GM10266 (cell line): ENCODE measurements at regions not wholly inside any gene's neighbourhood (a gene's known extent, or its start where the extent isn't known, plus 50 kb on each side); places are given as distances from the start of the nearest gene placed in this dataset.

Source experiments
- DNase-seq: peaks from one replicate; pipeline ENCODE4 v3.0.0; 2012; ENCODE audit errors: extremely low spot score
- CTCF ChIP-seq: IDR thresholded peaks from 2 replicates; pipeline ENCODE4 v1.5.1; 2012; ENCODE audit warnings: mild to moderate bottlenecking, low read depth; ENCODE audit not compliant: control insufficient read depth, insufficient read depth; ENCODE audit errors: missing control alignments

GRCh38 chr1:87744056-87744455, 415.4 kb downstream of the LMO4 start:
- no peak for TF ChIP-seq CTCF
- DNase-seq = no peak

GRCh38 chr1:87744763-87745162, 416.1 kb downstream of the LMO4 start:
- no peak for TF ChIP-seq CTCF
- no peak for DNase-seq

- no peak for DNase-seq
These were observed 424.7 kb downstream of the LMO4 start for GRCh38 chr1:87753366-87753765.

GRCh38 chr1:87754139-87754538, 425.5 kb downstream of the LMO4 start:
- TF ChIP-seq CTCF = no peak
- DNase-seq = no peak

More at GRCh38 chr1:87753366-87753765, 424.7 kb downstream of the LMO4 start:
- no peak for TF ChIP-seq CTCF

GRCh38 chr1:87757676-87758075, 429.0 kb downstream of the LMO4 start:
- DNase-seq = no peak
- TF ChIP-seq CTCF = no peak

- no peak for DNase-seq
- TF ChIP-seq CTCF = no peak
These were observed 430.9 kb downstream of the LMO4 start for GRCh38 chr1:87759421-87760087.

- no peak for TF ChIP-seq CTCF
- DNase-seq = no peak
These were observed 431.5 kb downstream of the LMO4 start for GRCh38 chr1:87760155-87760554.
